ENCODE measurements at regions not wholly inside any gene's neighbourhood (a gene's known extent, or its start where the extent isn't known, plus 50 kb on each side); places are given as distances from the start of the nearest gene placed in this dataset.

DNA sequence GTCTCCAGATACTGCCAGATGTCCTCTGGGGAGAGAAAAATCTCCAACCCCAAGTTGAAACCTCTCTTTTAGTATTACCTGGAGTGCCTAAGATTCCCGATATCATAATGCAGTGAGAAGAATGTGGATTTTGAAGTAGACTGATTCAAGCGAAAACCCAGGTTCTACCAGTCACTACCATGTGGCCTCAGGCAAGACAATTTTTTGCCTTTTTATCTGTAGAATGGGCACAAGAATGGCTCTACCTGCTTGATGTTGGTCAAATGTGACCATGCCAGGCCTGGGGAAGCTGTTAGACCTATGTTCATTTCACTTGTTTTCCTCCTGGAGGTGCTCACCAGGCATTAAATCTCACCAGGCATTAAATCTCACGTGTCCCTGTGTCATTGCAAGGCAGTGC is 131.3 kb downstream of the DDX1 start:
- Mint-ChIP-seq H3K4me3 (no peak overlapping the region), H3K9me3 (no peaks in the 10 kb centered on the region), H3K4me1 (ENCODE audit: low read depth) (no peaks in the 10 kb centered on the region), H3K27ac (no peak overlapping the region), H3K27me3 (ENCODE audit: insufficient read depth) (peaks cover 57% of the 10 kb centered on the region), H3K36me3 (ENCODE audit: low read depth) (no peaks in the 10 kb centered on the region)
- DNase-seq = no peak
- TF ChIP-seq, protein P1, sequence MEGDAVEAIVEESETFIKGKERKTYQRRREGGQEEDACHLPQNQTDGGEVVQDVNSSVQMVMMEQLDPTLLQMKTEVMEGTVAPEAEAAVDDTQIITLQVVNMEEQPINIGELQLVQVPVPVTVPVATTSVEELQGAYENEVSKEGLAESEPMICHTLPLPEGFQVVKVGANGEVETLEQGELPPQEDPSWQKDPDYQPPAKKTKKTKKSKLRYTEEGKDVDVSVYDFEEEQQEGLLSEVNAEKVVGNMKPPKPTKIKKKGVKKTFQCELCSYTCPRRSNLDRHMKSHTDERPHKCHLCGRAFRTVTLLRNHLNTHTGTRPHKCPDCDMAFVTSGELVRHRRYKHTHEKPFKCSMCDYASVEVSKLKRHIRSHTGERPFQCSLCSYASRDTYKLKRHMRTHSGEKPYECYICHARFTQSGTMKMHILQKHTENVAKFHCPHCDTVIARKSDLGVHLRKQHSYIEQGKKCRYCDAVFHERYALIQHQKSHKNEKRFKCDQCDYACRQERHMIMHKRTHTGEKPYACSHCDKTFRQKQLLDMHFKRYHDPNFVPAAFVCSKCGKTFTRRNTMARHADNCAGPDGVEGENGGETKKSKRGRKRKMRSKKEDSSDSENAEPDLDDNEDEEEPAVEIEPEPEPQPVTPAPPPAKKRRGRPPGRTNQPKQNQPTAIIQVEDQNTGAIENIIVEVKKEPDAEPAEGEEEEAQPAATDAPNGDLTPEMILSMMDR (IDR thresholded peaks at IDR 0.05) = no peak

DNA sequence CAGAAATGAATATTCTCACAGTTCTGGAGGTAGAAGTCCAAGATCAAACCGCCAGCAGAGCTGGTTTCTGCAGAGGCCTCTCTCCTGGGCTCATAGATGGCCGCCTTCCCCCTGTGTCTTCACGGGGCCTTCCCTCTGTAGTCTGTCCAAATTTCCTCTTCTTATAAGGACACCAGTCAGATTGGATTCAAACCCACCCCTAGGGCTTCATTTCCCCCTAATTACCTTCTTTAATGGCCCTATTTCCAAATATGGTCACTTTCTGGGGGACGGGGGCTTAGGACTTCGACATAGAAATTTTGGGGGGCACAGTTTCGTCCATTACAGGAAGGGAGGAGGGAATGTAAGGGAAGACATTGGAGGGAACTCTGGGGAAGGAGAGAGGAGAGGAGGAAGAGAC is 132.6 kb downstream of the DDX1 start:
- H3K36me3 Mint-ChIP-seq (ENCODE audit: low read depth) = no peaks in the 10 kb centered on the region
- H3K27me3 Mint-ChIP-seq (ENCODE audit: insufficient read depth) = peaks cover 52% of the 10 kb centered on the region
- DNase-seq = no peak
- no peaks in the 10 kb centered on the region for H3K4me1 Mint-ChIP-seq (ENCODE audit: low read depth)
- no peaks in the 10 kb centered on the region for H3K9me3 Mint-ChIP-seq
- TF ChIP-seq, protein P1 (IDR thresholded peaks at IDR 0.05) = no peak
- H3K27ac Mint-ChIP-seq = no peak overlapping the region
- H3K4me3 Mint-ChIP-seq = no peak overlapping the region

DNA sequence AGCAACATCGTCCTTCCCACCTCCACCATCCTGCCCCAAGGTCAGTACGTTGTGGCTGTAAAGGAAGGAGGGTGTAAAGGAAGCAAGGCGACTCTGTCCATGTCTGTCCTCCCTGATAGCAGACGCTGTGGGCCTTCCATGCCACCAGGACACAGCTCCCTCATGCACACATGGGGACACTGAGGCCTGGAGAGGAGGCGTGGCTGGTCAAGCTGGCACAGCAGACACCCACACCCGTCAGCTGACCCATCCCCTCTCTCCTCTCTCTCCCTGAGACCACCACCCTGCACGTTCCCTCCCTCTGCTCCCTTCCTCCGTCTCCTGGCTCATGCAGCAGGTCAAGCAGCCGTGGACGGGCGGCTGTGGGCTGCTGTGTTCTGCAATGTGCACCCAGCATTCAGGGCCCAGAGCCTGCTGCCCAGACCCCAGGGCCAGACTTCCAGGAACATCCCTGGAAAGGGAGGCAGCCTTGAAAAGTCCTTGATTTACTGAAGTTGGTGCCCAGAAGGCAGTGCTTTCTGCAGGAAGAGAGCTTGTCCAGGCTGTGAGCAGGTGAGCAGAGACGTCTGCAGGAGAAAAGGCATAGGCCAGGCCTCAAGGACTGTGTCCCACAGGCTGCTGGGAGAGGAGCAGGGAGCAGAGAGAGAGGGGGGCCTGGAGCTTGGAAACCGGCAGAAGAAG is 133.6 kb downstream of the DDX1 start:
- TF ChIP-seq, protein P1 (IDR thresholded peaks at IDR 0.05) = no peak
- no peak for DNase-seq
- Mint-ChIP-seq H3K4me1 (ENCODE audit: low read depth) (peaks cover 7% of the 10 kb centered on the region), H3K27ac (no peak overlapping the region), H3K27me3 (ENCODE audit: insufficient read depth) (peaks cover 45% of the 10 kb centered on the region), H3K9me3 (no peaks in the 10 kb centered on the region), H3K36me3 (ENCODE audit: low read depth) (no peaks in the 10 kb centered on the region), H3K4me3 (no peak overlapping the region)

DNA sequence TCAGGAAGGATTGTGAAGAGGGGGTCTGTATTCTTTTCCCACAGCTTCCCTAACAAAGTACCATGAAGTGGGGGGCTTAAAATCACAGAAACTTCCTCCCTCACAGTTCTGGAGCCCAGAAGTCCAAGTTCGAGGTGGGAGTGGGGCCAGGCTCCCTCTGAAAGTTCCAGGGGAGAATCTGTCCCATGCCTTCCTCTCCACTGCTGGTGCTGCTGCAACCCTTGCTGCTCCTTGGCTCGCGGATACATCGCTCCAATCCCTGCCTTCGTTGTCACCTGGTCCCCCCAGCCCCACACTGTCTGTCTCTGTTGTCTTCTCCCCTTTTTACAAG is 134.1 kb downstream of the DDX1 start:
- TF ChIP-seq, protein P1 (IDR thresholded peaks at IDR 0.05) = no peak
- no peak for DNase-seq
- H3K4me3 Mint-ChIP-seq = no peak overlapping the region
- peaks cover 12% of the 10 kb centered on the region for H3K4me1 Mint-ChIP-seq (ENCODE audit: low read depth)
- H3K36me3 Mint-ChIP-seq (ENCODE audit: low read depth) = no peaks in the 10 kb centered on the region
- no peaks in the 10 kb centered on the region for H3K9me3 Mint-ChIP-seq
- no peak overlapping the region for H3K27ac Mint-ChIP-seq
- peaks cover 48% of the 10 kb centered on the region for H3K27me3 Mint-ChIP-seq (ENCODE audit: insufficient read depth)

GRCh38 chr2:15726321-15727057 is 134.8 kb downstream of the DDX1 start:
- Mint-ChIP-seq H3K4me1 (ENCODE audit: low read depth) (peaks cover 14% of the 10 kb centered on the region), H3K27me3 (ENCODE audit: insufficient read depth) (peaks cover 48% of the 10 kb centered on the region)

More at GRCh38 chr2:15726321-15727057, 134.8 kb downstream of the DDX1 start:
- no peaks in the 10 kb centered on the region for H3K9me3 Mint-ChIP-seq
- no peak for DNase-seq
- TF ChIP-seq, protein P1 (IDR thresholded peaks at IDR 0.05) = no peak
- H3K27ac Mint-ChIP-seq = no peak overlapping the region
- H3K36me3 Mint-ChIP-seq (ENCODE audit: low read depth) = no peaks in the 10 kb centered on the region
- no peak overlapping the region for H3K4me3 Mint-ChIP-seq
